ENCODE measurements at regions not wholly inside any gene's neighbourhood (a gene's known extent, or its start where the extent isn't known, plus 50 kb on each side); places are given as distances from the start of the nearest gene placed in this dataset.

GRCh38 chr5:173396311-173396993, 68.2 kb upstream of the STC2 start:
- TF ChIP-seq REST (IDR thresholded peaks at IDR 0.05; ENCODE audit: low read depth) (no peak), RAD21 (IDR thresholded peaks at IDR 0.05; ENCODE audit: low read depth) (peak; percentile 28; the same call in 1 of the 2 replicates), EGR1 (IDR thresholded peaks at IDR 0.05) (no peak), TAF1 (IDR thresholded peaks at IDR 0.05; ENCODE audit: low read depth) (no peak), TCF12 (IDR thresholded peaks at IDR 0.05; ENCODE audit: low read depth) (no peak), NFIC (IDR thresholded peaks at IDR 0.05) (no peak), TEAD4 (IDR thresholded peaks at IDR 0.05) (no peak), EP300 (IDR thresholded peaks at IDR 0.05; ENCODE audit: borderline replicate concordance) (no peak), CEBPB (IDR thresholded peaks at IDR 0.05) (no peak), YY1 (IDR thresholded peaks at IDR 0.05; ENCODE audit: low read depth) (no peak), CREB1 (IDR thresholded peaks at IDR 0.05; ENCODE audit: low read depth) (no peak), USF1 (IDR thresholded peaks at IDR 0.05) (no peak), FOXM1 (IDR thresholded peaks at IDR 0.05; ENCODE audit: borderline replicate concordance, low read depth) (no peak)
- TF ChIP-seq, protein P1, sequence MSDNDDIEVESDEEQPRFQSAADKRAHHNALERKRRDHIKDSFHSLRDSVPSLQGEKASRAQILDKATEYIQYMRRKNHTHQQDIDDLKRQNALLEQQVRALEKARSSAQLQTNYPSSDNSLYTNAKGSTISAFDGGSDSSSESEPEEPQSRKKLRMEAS (IDR thresholded peaks at IDR 0.05), result no peak
